DND-41 (cell line): ENCODE measurements at regions not wholly inside any gene's neighbourhood (a gene's known extent, or its start where the extent isn't known, plus 50 kb on each side); places are given as distances from the start of the nearest gene placed in this dataset.

ENCODE experiments used
- ATAC-seq: fragments of 200-7000 bp; cut with Tn5 transposase; 3 replicates; pipeline ENCODE4 v1.9.1; 2021; ENCODE audit warnings: low read depth; ENCODE audit not compliant: insufficient read depth
- DNase-seq: peaks from one replicate; pipeline ENCODE4 v3.0.0-alpha.2; 2020
- H2AFZ ChIP-seq: 2 replicates; pipeline ENCODE4 v1.6.0; 2012; ENCODE audit warnings: low read depth, low read length
- H3K27ac ChIP-seq: 2 replicates; pipeline ENCODE4 v1.5.1; 2012; ENCODE audit warnings: low read length, inconsistent platforms
- H3K27me3 ChIP-seq: fragments of 200-600 bp; sonication (generic); 2 replicates; pipeline ENCODE4 v1.6.0; 2012; ENCODE audit warnings: low read length, mild to moderate bottlenecking, inconsistent platforms; ENCODE audit not compliant: insufficient read depth, poor library complexity
- H3K36me3 ChIP-seq: 2 replicates; pipeline ENCODE4 v1.5.1; 2012; ENCODE audit warnings: low read length, inconsistent platforms; ENCODE audit not compliant: insufficient read depth
- H3K4me1 ChIP-seq: 2 replicates; pipeline ENCODE4 v1.5.1; 2012; ENCODE audit warnings: mild to moderate bottlenecking, low read length; ENCODE audit not compliant: insufficient read depth
- H3K4me2 ChIP-seq: 2 replicates; pipeline ENCODE4 v1.6.0; 2012; ENCODE audit warnings: mild to moderate bottlenecking, moderate library complexity, low read length, inconsistent platforms; ENCODE audit not compliant: insufficient read depth
- H3K4me3 ChIP-seq, 2 experiments: fragments of 200-600 bp in 1 of 2; shearing (Covaris generic) in 1 of 2; 2 replicates each; pipeline ENCODE4 v1.5.1; 2012 to 2016; ENCODE audit warnings: inconsistent platforms in 2 of 2, low read length in 2 of 2, mild to moderate bottlenecking in 2 of 2, low read depth in 1 of 2, moderate library complexity in 1 of 2
- H3K79me2 ChIP-seq: 2 replicates; pipeline ENCODE4 v1.6.0; 2012; ENCODE audit warnings: low read length, inconsistent platforms; ENCODE audit not compliant: insufficient read depth
- H3K9ac ChIP-seq: 2 replicates; pipeline ENCODE4 v1.6.0; 2012; ENCODE audit warnings: low read depth, mild to moderate bottlenecking, inconsistent platforms, low read length, moderate library complexity
- H3K9me3 ChIP-seq: 2 replicates; pipeline ENCODE4 v1.5.1; 2012; ENCODE audit warnings: low read length, moderate library complexity, mild to moderate bottlenecking, inconsistent platforms; ENCODE audit not compliant: insufficient read depth, severe bottlenecking
- H4K20me1 ChIP-seq: 2 replicates; pipeline ENCODE4 v1.6.0; 2012; ENCODE audit warnings: low read length; ENCODE audit not compliant: insufficient read depth
- EZH2 ChIP-seq: IDR thresholded peaks from 3 replicates; pipeline ENCODE4 v1.6.1; 2012; ENCODE audit warnings: borderline replicate concordance, low read depth, mild to moderate bottlenecking, moderate library complexity, low read length, inconsistent platforms; ENCODE audit not compliant: severe bottlenecking
- TF ChIP-seq, protein P1 (sequence below): IDR thresholded peaks from 2 replicates; pipeline ENCODE4 v1.5.1; 2012; ENCODE audit warnings: borderline replicate concordance, low read length, moderate library complexity, mild to moderate bottlenecking; ENCODE audit not compliant: poor library complexity, severe bottlenecking; ENCODE audit errors: extremely low read depth

DNA sequence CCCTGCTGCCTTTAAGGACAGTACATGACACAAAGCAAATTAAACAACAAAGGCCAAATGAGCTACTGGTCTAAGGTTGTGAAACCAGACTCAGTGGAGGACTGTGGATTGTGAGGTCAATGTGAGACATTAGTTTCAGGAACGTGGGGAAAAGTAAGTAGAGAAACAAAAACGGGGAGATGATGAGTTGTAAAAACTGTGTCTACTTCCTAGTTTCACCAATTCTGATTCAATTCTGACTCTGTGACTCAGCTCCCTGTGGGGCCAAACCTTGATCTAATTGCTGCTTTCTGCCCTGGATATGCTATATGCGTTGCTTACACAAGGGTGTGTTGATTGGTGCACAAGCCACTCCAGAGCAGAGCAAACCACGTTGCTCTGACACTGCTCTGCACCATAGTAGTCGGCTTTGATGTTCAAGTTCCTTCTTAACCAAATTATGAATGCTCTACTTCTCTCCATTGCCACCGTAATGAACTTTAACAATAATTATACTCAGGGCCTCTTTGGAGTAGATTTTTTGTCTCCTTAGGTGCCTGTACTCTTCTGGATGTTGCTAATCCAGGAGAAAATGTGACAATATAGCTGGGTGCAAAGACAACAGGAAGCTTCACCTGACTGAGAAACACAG is 1640.1 kb upstream of the CELF4 start:
- Histone ChIP-seq H3K36me3 (no peaks in the 10 kb centered on the region), H4K20me1 (no peaks in the 10 kb centered on the region), H3K79me2 (no peaks in the 10 kb centered on the region), H2AFZ (no peak overlapping the region; the same call in 1 of the 2 replicates), H3K4me2 (no peak overlapping the region), H3K4me3 (no peak overlapping the region), H3K27me3 (no peaks in the 10 kb centered on the region), H3K27ac (no peak overlapping the region), H3K9ac (no peak overlapping the region), H3K4me1 (no peaks in the 10 kb centered on the region), H3K9me3 (no peaks in the 10 kb centered on the region)
- TF ChIP-seq EZH2, result no peak
- TF ChIP-seq, protein P1, sequence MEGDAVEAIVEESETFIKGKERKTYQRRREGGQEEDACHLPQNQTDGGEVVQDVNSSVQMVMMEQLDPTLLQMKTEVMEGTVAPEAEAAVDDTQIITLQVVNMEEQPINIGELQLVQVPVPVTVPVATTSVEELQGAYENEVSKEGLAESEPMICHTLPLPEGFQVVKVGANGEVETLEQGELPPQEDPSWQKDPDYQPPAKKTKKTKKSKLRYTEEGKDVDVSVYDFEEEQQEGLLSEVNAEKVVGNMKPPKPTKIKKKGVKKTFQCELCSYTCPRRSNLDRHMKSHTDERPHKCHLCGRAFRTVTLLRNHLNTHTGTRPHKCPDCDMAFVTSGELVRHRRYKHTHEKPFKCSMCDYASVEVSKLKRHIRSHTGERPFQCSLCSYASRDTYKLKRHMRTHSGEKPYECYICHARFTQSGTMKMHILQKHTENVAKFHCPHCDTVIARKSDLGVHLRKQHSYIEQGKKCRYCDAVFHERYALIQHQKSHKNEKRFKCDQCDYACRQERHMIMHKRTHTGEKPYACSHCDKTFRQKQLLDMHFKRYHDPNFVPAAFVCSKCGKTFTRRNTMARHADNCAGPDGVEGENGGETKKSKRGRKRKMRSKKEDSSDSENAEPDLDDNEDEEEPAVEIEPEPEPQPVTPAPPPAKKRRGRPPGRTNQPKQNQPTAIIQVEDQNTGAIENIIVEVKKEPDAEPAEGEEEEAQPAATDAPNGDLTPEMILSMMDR, result no peak
- DNase-seq (no peak), ATAC-seq (no peak)

- H3K27ac ChIP-seq, result no peak overlapping the region
- H3K9me3 ChIP-seq, result no peaks in the 10 kb centered on the region
- no peak for DNase-seq
- no peak for ATAC-seq
- no peak overlapping the region for H2AFZ ChIP-seq
- TF ChIP-seq EZH2, result no peak
- TF ChIP-seq, protein P1, result no peak
- no peaks in the 10 kb centered on the region for H4K20me1 ChIP-seq
- H3K4me3 ChIP-seq, result no peak overlapping the region
- no peaks in the 10 kb centered on the region for H3K4me1 ChIP-seq
- no peak overlapping the region for H3K4me2 ChIP-seq
- H3K27me3 ChIP-seq, result no peaks in the 10 kb centered on the region
- H3K36me3 ChIP-seq, result no peaks in the 10 kb centered on the region
- no peak overlapping the region for H3K9ac ChIP-seq
- H3K79me2 ChIP-seq, result no peaks in the 10 kb centered on the region
Observed at GRCh38 chr18:39200153-39200552, 1634.6 kb upstream of the CELF4 start.

GRCh38 chr18:39199231-39199855 is 1633.7 kb upstream of the CELF4 start:
- ATAC-seq, result no peak
- no peaks in the 10 kb centered on the region for H3K27me3 ChIP-seq
- no peak for DNase-seq
- H3K4me2 ChIP-seq, result no peak overlapping the region
- H3K4me3 ChIP-seq, result no peak overlapping the region
- no peaks in the 10 kb centered on the region for H3K4me1 ChIP-seq
- no peak overlapping the region for H3K9ac ChIP-seq
- H4K20me1 ChIP-seq, result no peaks in the 10 kb centered on the region
- no peak for TF ChIP-seq EZH2
- TF ChIP-seq, protein P1, result no peak
- H3K36me3 ChIP-seq, result no peaks in the 10 kb centered on the region
- no peak overlapping the region for H2AFZ ChIP-seq
- no peaks in the 10 kb centered on the region for H3K79me2 ChIP-seq
- no peaks in the 10 kb centered on the region for H3K9me3 ChIP-seq
- no peak overlapping the region for H3K27ac ChIP-seq
